Esophagus muscularis mucosa (tissue), 4 donors: ENCODE measurements at regions not wholly inside any gene's neighbourhood (a gene's known extent, or its start where the extent isn't known, plus 50 kb on each side); places are given as distances from the start of the nearest gene placed in this dataset.

Experiments
- DNase-seq: peaks from one replicate; pipeline ENCODE4 v3.0.0-alpha.2; 2017; ENCODE audit errors: extremely low spot score
- H3K27ac ChIP-seq, 4 donors: fragments of 200-600 bp; sonication (generic); replicated peaks in 1 of 4; 1 replicate in 3 of 4; 2 replicates in 1 of 4; pipeline ENCODE4 v1.5.1; 2016 to 2019; ENCODE audit warnings: mild to moderate bottlenecking in 1 of 4
- H3K27me3 ChIP-seq, 4 donors: fragments of 200-600 bp; sonication (generic); one replicate each; pipeline versions ENCODE4 v1.5.1 to v1.6.0; 2016 to 2019
- H3K36me3 ChIP-seq, 4 donors: fragments of 200-600 bp; sonication (generic); one replicate each; pipeline ENCODE4 v1.5.1; 2016 to 2019
- H3K4me1 ChIP-seq, 4 donors: fragments of 200-600 bp; sonication (generic); one replicate each; pipeline ENCODE4 v1.5.1; 2016 to 2019
- H3K4me3 ChIP-seq, 4 donors: fragments of 200-600 bp; sonication (generic); 1 replicate in 2 of 4; 2 replicates in 2 of 4; pipeline ENCODE4 v1.5.1; 2016 to 2019; ENCODE audit warnings: mild to moderate bottlenecking in 4 of 4, moderate library complexity in 1 of 4
- H3K9me3 ChIP-seq, 4 donors: fragments of 200-600 bp; sonication (generic); 1 replicate in 3 of 4; 2 replicates in 1 of 4; pipeline ENCODE4 v1.5.1; 2016 to 2019
- CTCF ChIP-seq, 3 experiments: fragments of 200-600 bp in 2 of 3; fragments of 450-650 bp in 1 of 3; sonication (generic) in 2 of 3; IDR thresholded peaks; one replicate each; pipeline ENCODE4 v1.5.1; 2017 to 2019; ENCODE audit warnings: antibody characterized with exemption in 3 of 3, mild to moderate bottlenecking in 2 of 3, moderate library complexity in 1 of 3
- EP300 ChIP-seq: sonication (generic); formaldehyde crosslinking; IDR thresholded peaks from one replicate; pipeline ENCODE4 v1.6.1; 2017; ENCODE audit warnings: antibody characterized with exemption
- POLR2A ChIP-seq: fragments of 450-650 bp; IDR thresholded peaks from one replicate; pipeline ENCODE4 v1.6.1; 2017; ENCODE audit warnings: antibody characterized with exemption, moderate library complexity, mild to moderate bottlenecking, low read depth
- POLR2AphosphoS5 ChIP-seq, 2 donors: sonication (generic); formaldehyde crosslinking; IDR thresholded peaks; one replicate each; pipeline ENCODE4 v1.6.1; 2017; ENCODE audit warnings: antibody characterized with exemption in 2 of 2
- WGBS: methylation state at CpG from one replicate; pipeline ENCODE4 v1.1.5; 2018; 5-methylcytosine and 5-hydroxymethylcytosine counted together
- intact Hi-C: fragments of 100-400 bp; cut with DNase I; formaldehyde crosslinking; loops from one replicate; pipeline ENCODE4 v1.15.1; 2023

GRCh38 chr13:44075113-44075512, 195.4 kb downstream of the LACC1 start:
- Histone ChIP-seq H3K4me1 (peaks cover 0 to 15% (median 8%) of the 10 kb centered on the region in 4 donors), H3K27ac (no peak overlapping the region), H3K27me3 (no peaks in the 10 kb centered on the region), H3K36me3 (no peaks in the 10 kb centered on the region), H3K9me3 (peaks cover 0 to 9% (median 0%) of the 10 kb centered on the region in 4 donors), H3K4me3 (no peak overlapping the region)
- WGBS, result 51% methylated on average over 2 of the region's 2 CpGs
- intact Hi-C loops, result no loop called here
- TF ChIP-seq POLR2AphosphoS5 (IDR thresholded peaks at IDR 0.05), result no peak
- no peak for TF ChIP-seq POLR2A
- no peak for TF ChIP-seq EP300
- no peak for TF ChIP-seq CTCF (IDR thresholded peaks at IDR 0.05)
- DNase-seq, result no peak

- 76% methylated on average over 5 of the region's 5 CpGs for WGBS
These were observed 199.2 kb downstream of the LACC1 start for GRCh38 chr13:44078806-44079376.

GRCh38 chr13:44079413-44080205, 199.9 kb downstream of the LACC1 start:
- no peak for DNase-seq
- intact Hi-C loops, result no loop called here
- Histone ChIP-seq H3K4me1 (peaks cover 0 to 10% (median 6%) of the 10 kb centered on the region in 4 donors), H3K36me3 (no peaks in the 10 kb centered on the region), H3K4me3 (no peak overlapping the region), H3K27me3 (no peaks in the 10 kb centered on the region), H3K9me3 (no peaks in the 10 kb centered on the region), H3K27ac (no peak overlapping the region)
- TF ChIP-seq POLR2A (no peak), CTCF (IDR thresholded peaks at IDR 0.05) (no peak), POLR2AphosphoS5 (IDR thresholded peaks at IDR 0.05) (no peak), EP300 (no peak)
- WGBS, result 77% methylated on average over 11 of the region's 11 CpGs

More at GRCh38 chr13:44078806-44079376, 199.2 kb downstream of the LACC1 start:
- Histone ChIP-seq H3K4me1 (peaks cover 0 to 15% (median 8%) of the 10 kb centered on the region in 4 donors), H3K9me3 (no peaks in the 10 kb centered on the region), H3K27ac (no peak overlapping the region), H3K4me3 (no peak overlapping the region), H3K36me3 (no peaks in the 10 kb centered on the region), H3K27me3 (no peaks in the 10 kb centered on the region)
- DNase-seq, result no peak
- TF ChIP-seq CTCF (IDR thresholded peaks at IDR 0.05) (no peak), POLR2A (no peak), EP300 (no peak), POLR2AphosphoS5 (IDR thresholded peaks at IDR 0.05) (no peak)
- intact Hi-C loops, result no loop called here

GRCh38 chr13:44084146-44084545, 204.4 kb downstream of the LACC1 start:
- TF ChIP-seq EP300 (no peak), CTCF (IDR thresholded peaks at IDR 0.05) (no peak), POLR2AphosphoS5 (IDR thresholded peaks at IDR 0.05) (no peak), POLR2A (no peak)
- H3K27ac ChIP-seq, result no peak overlapping the region
- H3K9me3 ChIP-seq, result no peaks in the 10 kb centered on the region
- 91% methylated on average over 3 of the region's 3 CpGs for WGBS
- peaks cover 0 to under 1% (median 0%) of the 10 kb centered on the region in 4 donors for H3K4me1 ChIP-seq
- intact Hi-C loops, result no loop called here
- H3K36me3 ChIP-seq, result no peaks in the 10 kb centered on the region
- H3K4me3 ChIP-seq, result no peak overlapping the region
- H3K27me3 ChIP-seq, result no peaks in the 10 kb centered on the region
- DNase-seq, result no peak
